ENCODE measurements at regions not wholly inside any gene's neighbourhood (a gene's known extent, or its start where the extent isn't known, plus 50 kb on each side); places are given as distances from the start of the nearest gene placed in this dataset.
"Not testable (repeated sequence)": the region's sequence is repeated elsewhere in the genome, so short reads cannot be mapped to it uniquely, and the experiment has no call there.

DNA sequence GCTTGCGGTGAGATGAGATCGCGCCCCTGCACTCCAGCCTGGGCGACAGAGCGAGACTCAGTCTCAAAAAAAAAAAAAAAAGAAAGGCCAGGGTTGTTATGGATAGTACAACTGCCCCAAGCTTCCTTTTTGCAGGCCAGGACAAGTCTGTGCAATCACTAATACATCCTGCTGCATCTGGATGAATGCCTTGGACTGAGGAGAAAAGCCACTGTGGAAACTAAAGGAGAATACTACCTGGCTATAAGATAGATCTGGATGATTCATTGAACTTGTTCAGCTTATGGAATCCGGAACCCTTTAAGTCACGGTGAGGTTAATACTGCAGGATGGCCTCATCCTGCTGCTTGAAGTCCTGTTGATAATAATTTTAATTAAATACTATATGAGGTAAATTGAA, 278.2 kb downstream of the TFAP2A start:
- no peak overlapping the region for H3K27ac Mint-ChIP-seq
- no peaks in the 10 kb centered on the region for H3K36me3 Mint-ChIP-seq
- POLR2A ChIA-PET: no interaction called here
- DNase-seq (no peak), ATAC-seq (ENCODE audit: low read depth) (no peak)
- H3K4me1 Mint-ChIP-seq: no peaks in the 10 kb centered on the region
- no peaks in the 10 kb centered on the region for H3K27me3 Mint-ChIP-seq
- H3K9me3 Mint-ChIP-seq: no peaks in the 10 kb centered on the region
- H3K4me3 Mint-ChIP-seq: no peak overlapping the region

DNA sequence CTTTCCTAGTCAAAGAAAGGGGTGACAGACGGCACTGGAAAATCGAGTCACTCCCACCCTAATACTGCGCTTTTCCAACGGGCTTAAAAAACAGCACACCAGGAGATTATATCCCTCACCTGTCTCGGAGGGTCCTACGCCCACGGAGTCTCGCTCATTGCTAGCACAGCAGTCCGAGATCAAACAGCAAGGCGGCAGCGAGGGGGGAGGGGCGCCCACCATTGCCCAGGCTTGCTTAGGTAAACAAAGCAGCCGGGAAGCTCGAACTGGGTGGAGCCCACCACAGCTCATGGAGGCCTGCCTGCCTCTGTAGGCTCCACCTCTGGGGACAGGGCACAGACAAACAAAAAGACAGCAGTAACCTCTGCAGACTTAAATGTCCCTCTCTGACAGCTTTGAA, 280.7 kb downstream of the TFAP2A start:
- H3K36me3 Mint-ChIP-seq; H3K4me1 Mint-ChIP-seq; H3K4me3 Mint-ChIP-seq; H3K27me3 Mint-ChIP-seq; ATAC-seq (ENCODE audit: low read depth); POLR2A ChIA-PET; DNase-seq; H3K27ac Mint-ChIP-seq; H3K9me3 Mint-ChIP-seq: not testable (repeated sequence)

DNA sequence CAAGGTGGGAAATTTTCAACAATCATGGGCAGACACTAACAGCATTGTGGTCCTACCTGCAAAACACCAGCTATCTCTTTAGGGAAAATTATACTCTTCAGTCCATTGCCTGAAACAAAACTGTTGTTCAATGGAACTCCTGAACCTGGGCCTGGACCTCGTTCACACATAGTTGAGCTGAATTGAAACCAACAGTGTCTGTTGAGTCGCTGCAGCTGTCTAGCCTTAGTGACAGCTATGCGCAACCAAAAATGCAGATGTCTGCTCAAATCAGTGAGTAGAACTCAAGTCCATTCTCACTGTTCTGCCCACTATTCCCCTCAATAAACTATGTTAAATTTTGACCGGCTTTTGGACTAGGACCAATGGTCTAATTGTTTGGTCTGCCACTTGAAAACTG, 286.2 kb downstream of the TFAP2A start:
- no peak for DNase-seq
- Mint-ChIP-seq H3K4me1 (no peaks in the 10 kb centered on the region), H3K36me3 (no peaks in the 10 kb centered on the region), H3K27me3 (no peaks in the 10 kb centered on the region), H3K4me3 (no peak overlapping the region), H3K27ac (no peak overlapping the region), H3K9me3 (peaks cover 1% of the 10 kb centered on the region)
- no peak for ATAC-seq (ENCODE audit: low read depth)
- POLR2A ChIA-PET: no interaction called here

DNA sequence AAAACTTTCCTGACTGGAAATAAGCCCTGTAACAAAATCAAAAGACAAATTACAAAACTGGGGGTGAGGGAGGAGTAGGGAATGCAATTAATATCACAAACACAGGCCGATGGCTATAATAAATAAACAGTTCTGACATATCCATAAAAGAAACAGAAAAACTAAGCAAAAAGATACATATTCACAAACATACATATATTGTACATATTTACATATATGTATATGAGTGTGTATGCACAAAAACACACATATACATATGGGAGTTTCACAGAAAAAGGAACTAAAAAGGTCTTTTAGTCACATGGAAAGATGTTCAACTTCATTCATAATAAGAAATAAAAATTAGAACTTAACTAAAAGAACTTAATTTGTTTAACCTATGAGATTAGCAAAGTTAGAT, 292.7 kb downstream of the TFAP2A start:
- Mint-ChIP-seq H3K36me3 (no peaks in the 10 kb centered on the region), H3K4me1 (no peaks in the 10 kb centered on the region), H3K27me3 (no peaks in the 10 kb centered on the region), H3K4me3 (no peak overlapping the region), H3K9me3 (peaks cover 1% of the 10 kb centered on the region), H3K27ac (no peak overlapping the region)
- ATAC-seq (ENCODE audit: low read depth): no peak
- DNase-seq: no peak
- POLR2A ChIA-PET: no interaction called here

DNA sequence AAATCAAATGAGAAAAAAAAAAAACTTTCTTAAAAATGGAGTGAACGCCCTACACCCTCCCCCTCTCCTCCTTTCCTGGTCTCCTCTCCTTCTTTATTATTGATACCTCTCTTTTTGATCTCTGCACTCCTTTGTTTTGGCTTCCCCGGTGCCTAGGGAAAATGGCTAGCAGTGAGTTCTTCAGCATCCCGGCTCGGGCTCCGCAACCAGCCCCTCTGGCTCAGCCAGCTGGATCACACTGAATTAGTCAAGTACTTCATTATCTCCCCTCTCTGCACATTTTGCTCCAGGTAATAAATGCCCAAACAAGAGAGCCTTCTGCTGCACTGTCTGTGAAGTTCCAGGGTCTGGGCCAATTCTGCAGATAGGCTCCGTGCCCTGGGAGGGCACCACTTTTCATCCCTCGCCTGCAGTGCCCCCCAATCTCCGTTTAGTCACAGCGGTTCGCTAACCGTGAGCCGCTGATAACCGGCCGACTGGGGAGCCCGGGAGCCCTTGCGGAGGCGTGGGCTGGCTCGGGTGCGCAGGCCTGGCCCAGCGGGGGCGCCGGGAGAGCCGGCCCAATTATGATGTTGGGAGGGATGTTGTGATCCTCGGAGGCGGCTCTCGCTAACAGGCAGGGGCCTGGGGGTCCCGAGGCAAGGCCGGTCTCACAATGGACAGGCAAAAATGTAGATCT, 301.9 kb downstream of the TFAP2A start:
- Mint-ChIP-seq H3K4me1 (no peaks in the 10 kb centered on the region), H3K27me3 (peaks cover 17% of the 10 kb centered on the region), H3K27ac (no peak overlapping the region), H3K9me3 (no peaks in the 10 kb centered on the region), H3K4me3 (no peak overlapping the region), H3K36me3 (no peaks in the 10 kb centered on the region)
- no peak for ATAC-seq (ENCODE audit: low read depth)
- DNase-seq: no peak
- POLR2A ChIA-PET: no interaction called here

DNA sequence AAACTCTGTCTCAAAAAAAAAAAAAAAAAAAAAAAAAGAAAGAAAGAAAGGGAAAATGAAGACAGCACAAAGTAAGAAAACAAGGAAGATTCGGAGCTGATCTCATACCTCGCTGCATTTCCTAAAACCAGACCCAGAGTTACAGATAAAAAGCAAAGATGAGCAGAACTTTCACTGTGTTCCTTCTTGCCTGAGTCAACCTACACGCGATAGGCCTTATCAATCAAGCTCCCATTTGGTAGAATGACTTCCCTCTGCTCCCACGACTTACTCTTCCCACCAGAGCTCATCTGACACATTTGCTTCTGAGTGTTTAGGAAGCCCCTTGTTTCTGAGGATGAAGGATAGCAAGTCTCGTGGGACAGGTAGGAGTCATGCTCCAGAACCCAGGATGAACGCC, 302.9 kb downstream of the TFAP2A start:
- H3K27me3 Mint-ChIP-seq: peaks cover 17% of the 10 kb centered on the region
- no peaks in the 10 kb centered on the region for H3K36me3 Mint-ChIP-seq
- no peak overlapping the region for H3K4me3 Mint-ChIP-seq
- DNase-seq: no peak
- ATAC-seq (ENCODE audit: low read depth): no peak
- no peaks in the 10 kb centered on the region for H3K9me3 Mint-ChIP-seq
- H3K4me1 Mint-ChIP-seq: no peaks in the 10 kb centered on the region
- POLR2A ChIA-PET: no interaction called here
- no peak overlapping the region for H3K27ac Mint-ChIP-seq

DNA sequence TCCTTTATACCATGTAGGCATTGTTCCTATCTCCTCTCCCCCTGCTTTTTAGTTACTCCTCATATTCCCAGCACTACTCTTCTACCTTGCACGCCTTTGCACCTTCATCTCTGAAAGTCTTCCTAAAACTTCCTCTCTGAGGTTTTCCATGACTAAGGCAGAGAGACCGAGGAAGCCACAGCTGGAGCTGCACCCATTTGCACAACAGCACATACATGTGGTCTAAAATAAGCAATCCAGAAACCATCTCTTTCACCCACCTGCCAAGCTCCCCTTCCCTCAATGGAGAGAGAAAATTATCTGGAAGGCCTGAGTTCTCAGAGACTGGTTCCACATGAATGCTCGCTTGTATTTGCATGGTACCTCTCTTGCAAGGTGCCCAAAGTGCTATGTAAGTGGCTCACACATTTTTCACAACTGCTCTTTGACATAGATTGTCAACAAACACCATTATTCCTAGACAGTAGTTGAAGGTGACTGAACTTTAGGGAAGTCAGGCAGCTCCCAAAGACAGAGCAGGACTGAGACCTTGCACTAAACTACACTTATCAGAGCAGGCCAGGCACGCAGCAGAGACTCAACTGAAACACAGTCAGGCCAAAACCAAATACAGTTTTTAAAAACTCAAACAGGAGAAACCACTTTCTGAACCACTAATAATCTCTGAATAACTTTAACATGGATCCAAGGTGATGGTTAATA, 313.2 kb downstream of the TFAP2A start:
- Mint-ChIP-seq H3K4me1 (no peaks in the 10 kb centered on the region), H3K27me3 (peaks cover 4% of the 10 kb centered on the region), H3K36me3 (no peaks in the 10 kb centered on the region), H3K4me3 (no peak overlapping the region), H3K27ac (no peak overlapping the region), H3K9me3 (no peaks in the 10 kb centered on the region)
- DNase-seq: no peak
- POLR2A ChIA-PET: no interaction called here
- no peak for ATAC-seq (ENCODE audit: low read depth)

DNA sequence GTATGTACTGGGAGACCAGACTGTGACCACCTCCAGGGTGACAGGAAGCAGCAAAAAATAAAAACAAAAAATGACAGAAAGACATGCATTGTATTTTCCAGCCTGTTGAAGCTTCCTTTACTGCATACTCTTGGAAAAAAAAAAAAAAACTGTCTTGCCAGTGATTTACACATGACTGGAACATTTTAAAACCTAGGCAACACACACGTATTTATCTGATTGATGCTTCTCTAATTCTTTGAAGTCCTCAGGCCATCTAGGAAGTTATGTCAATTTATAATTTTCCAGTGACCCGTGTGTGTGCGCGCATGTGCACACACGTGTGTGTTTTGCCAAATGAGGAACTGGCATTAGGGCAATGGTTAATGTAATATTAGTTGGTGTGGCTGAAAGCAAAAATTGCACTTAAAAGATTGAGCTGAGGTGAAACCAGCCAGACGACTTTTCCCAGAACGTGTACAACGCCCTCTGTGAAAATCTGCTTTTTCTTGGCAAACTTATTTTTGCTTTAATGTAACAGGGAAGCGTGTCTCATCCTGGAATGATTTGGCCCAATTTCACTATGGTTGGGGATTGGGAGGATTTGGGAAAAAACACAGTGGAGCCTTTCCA, 315.2 kb downstream of the TFAP2A start:
- ATAC-seq (ENCODE audit: low read depth) (no peak), DNase-seq (no peak)
- peaks cover 4% of the 10 kb centered on the region for H3K27me3 Mint-ChIP-seq
- H3K36me3 Mint-ChIP-seq: no peaks in the 10 kb centered on the region
- peaks cover 3% of the 10 kb centered on the region for H3K9me3 Mint-ChIP-seq
- H3K4me3 Mint-ChIP-seq: no peak overlapping the region
- no peak overlapping the region for H3K27ac Mint-ChIP-seq
- POLR2A ChIA-PET: no interaction called here
- no peaks in the 10 kb centered on the region for H3K4me1 Mint-ChIP-seq

DNA sequence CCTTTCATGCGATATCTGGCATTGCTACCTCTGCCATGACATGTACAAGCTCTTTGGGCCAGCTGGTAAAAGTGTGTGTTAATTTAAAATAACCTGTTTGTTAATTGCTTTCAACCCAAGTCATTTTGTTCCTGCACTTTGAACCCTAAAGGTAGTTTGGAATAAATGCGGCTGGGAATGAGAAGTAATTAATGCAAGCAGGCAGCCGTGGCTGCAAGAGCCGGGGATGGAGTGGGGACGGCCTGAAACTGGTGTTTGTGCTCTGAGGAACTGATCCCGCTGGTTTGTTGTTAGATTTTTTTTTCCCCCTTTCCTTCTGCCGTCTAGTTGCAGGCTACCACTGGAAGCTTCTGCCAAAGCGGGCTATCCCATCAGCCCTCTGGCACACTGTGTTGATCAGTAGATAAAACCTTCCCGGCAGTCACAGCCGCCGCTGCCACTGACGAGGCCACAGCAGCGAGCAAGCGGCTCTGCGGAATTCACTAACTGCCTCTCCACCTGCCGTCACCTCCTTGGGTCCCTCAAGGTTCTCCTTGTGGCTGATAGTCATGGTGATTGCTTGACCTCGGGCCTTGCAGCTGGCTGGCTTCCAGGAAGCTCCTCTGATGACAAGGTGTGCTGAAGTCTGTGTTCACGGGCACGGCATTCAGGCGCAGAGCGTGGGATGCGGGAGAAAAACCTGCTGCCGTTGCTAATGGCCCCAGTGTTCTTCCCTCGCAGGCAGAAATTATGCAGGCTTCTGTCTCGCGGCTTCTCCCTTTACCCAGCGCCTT, 315.9 kb downstream of the TFAP2A start:
- Mint-ChIP-seq H3K27ac (no peak overlapping the region), H3K27me3 (peaks cover 4% of the 10 kb centered on the region), H3K36me3 (no peaks in the 10 kb centered on the region), H3K9me3 (peaks cover 3% of the 10 kb centered on the region), H3K4me3 (no peak overlapping the region), H3K4me1 (no peaks in the 10 kb centered on the region)
- ATAC-seq (ENCODE audit: low read depth) (no peak), DNase-seq (no peak)
- POLR2A ChIA-PET: no interaction called here

DNA sequence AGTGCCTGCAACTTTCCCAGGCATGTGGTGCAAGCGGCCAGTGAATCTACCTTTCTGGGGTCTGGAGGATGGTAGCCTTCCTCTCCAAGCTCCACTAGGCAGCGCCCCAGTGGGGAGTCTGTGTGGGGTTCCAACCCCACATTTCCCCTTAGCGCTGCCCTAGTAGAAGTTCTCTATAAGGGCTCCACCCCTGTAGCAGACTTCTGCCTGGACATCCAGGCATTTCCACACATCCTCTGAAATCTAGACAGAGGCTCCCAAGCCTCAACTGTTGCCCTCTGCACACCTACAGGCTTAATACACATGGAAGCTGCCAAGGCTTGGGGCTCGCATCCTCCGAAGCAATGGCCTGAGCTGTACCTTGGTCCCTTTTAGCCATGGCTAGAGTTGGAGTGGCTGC, 321.6 kb downstream of the TFAP2A start:
- no peak for DNase-seq
- H3K27me3 Mint-ChIP-seq: no peaks in the 10 kb centered on the region
- H3K4me3 Mint-ChIP-seq: no peak overlapping the region
- peaks cover 1% of the 10 kb centered on the region for H3K36me3 Mint-ChIP-seq
- H3K27ac Mint-ChIP-seq: no peak overlapping the region
- H3K9me3 Mint-ChIP-seq: peaks cover 6% of the 10 kb centered on the region
- H3K4me1 Mint-ChIP-seq: no peaks in the 10 kb centered on the region
- POLR2A ChIA-PET: no interaction called here
- no peak for ATAC-seq (ENCODE audit: low read depth)

DNA sequence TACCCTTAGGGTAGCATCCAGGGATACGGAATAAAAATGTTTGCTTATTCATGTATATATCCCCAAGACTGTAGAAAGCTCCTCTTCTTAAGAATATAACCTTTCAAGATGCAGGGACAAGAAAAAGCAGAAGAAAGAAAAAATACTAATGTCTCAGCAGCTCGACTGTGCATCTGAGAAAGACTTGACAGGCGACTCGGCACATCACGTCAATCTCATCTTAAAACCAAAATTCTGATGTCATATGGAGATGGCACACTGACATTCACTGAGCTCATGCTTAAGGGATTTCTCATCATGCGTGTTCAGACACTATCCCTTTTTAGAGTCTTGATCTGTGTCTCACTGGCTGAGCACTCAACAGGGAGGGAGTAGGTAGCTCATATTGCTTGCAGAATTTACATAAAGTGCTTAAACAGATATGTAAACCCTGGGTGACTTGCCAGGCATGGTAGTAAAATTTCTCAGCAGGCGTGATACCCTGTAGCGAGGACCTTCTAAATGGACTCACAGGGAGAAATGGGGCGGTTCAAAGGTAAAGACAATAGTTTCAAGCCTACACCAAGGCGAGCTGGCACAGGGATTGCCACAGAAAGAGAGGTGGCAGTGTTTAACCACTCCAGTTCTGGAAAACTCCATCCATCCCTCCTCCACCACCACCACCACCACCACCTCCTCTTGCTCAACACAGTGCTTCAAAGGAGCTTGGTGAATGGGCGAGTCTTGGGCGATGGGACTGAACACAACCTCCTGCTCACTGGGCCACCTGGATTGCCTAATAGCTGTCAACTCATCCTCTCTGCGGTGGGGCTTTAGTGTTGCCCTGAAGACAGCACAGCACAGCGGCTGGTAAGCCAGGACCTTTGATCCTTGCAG, 330.5 kb downstream of the TFAP2A start:
- H3K27ac Mint-ChIP-seq: no peak overlapping the region

DNA sequence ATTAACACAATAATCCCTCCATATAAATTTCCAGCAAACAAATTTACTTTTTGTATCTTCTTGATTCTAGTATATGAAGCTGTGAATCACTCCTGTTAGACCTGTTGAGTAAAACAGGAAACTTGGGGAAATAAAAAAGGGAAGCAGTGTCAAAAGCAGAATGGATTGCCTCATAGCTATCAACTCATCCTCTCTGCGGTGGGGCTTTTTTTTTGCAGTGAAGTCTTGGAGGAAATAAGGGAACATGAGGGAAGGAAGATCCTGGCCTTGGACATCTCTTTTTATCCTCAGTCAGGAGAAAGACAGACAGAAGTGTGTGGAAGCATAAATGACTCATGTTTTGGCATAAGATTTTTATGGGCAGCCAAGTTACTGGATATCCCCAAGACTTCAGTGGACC, 332.5 kb downstream of the TFAP2A start:
- Mint-ChIP-seq H3K36me3 (no peaks in the 10 kb centered on the region), H3K4me1 (no peaks in the 10 kb centered on the region), H3K27me3 (no peaks in the 10 kb centered on the region), H3K9me3 (no peaks in the 10 kb centered on the region), H3K27ac (no peak overlapping the region), H3K4me3 (no peak overlapping the region)
- no peak for DNase-seq
- ATAC-seq (ENCODE audit: low read depth): no peak
- POLR2A ChIA-PET: no interaction called here

More for the DNA sequence above, 330.5 kb downstream of the TFAP2A start:
- Mint-ChIP-seq H3K9me3 (no peaks in the 10 kb centered on the region), H3K4me3 (no peak overlapping the region), H3K27me3 (no peaks in the 10 kb centered on the region), H3K4me1 (no peaks in the 10 kb centered on the region), H3K36me3 (no peaks in the 10 kb centered on the region)
- ATAC-seq (ENCODE audit: low read depth): no peak
- POLR2A ChIA-PET: no interaction called here
- no peak for DNase-seq

DNA sequence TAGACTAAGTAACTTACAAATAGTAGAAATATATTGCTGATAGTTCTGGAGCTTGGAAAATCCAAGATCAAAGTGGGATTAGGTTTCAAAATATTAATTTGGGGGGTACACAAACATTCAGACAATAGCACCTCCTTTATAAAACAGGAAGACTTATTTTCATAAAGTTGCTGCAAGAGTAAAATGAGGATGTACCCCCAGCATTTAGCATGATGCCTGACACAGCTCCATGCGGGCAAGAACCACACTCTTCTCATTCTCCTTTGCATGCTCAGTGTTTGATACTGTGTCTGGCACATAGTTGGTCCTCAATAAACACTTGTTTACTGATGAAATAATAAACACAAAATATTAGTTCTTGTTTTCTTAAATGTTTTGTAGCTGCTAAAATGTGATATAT, 332.9 kb downstream of the TFAP2A start:
- Mint-ChIP-seq H3K4me1 (no peaks in the 10 kb centered on the region), H3K27me3 (no peaks in the 10 kb centered on the region), H3K27ac (no peak overlapping the region), H3K9me3 (no peaks in the 10 kb centered on the region), H3K36me3 (no peaks in the 10 kb centered on the region), H3K4me3 (no peak overlapping the region)
- DNase-seq (no peak), ATAC-seq (ENCODE audit: low read depth) (no peak)
- POLR2A ChIA-PET: no interaction called here
